ENCODE measurements at regions not wholly inside any gene's neighbourhood (a gene's known extent, or its start where the extent isn't known, plus 50 kb on each side); places are given as distances from the start of the nearest gene placed in this dataset.

DNA sequence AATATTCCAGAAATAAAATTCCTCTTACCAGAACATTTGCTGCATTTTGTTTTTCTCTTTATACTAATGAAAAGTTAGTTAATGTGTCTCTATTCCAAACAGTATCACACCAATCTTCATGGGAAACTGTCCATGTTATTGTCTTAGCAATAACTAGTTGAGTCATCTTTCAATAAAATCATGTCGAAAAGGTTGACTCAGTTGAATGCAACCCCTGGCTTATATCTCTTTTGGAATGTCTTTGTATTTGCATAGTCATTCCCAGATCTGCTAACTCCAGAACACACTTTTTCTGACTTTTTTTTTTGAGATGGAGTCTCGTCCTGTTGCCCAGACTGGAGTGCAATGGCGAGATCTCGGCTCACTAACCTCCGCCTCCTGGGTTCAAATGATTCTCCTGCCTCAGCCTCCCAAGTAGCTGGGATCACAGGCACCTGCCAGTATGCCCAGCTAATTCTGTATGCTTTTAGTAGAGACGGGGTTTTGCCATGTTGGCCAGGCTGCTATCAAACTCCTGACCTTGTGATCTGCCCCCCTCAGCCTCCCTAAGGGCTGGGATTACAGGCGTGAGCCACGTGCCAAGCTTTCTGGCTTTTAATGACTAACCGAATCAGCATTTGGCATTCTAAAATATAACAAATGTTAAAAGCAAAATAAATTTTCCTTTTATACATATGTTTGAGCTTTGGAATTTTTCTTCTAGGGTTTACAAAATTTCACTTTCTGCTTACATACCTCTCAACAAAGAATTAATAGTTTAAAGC is 133.2 kb upstream of the GULP1 start:
- no peak for DNase-seq

- no peak for DNase-seq
Observed at GRCh38 chr2:188159484-188159883, 132.2 kb upstream of the GULP1 start.

DNA sequence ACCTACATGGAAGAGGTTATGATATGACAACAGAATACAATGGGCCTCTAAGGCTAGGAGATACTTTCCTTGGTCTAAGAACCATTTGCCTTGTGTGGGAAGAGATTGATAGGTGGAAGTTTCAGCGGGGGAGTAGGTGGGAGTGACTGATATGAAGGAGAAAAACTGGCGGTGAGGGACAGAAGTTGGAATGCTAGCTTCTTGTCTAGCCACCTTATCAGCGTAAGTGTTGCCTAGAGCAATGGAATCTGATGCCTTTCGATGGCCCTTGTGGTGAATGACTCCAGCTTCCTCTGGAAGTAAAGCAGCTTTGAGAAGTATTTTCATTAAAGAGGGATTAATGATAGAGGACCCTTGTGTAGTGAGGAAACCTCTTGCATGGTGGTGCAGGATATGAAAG is 121.3 kb upstream of the GULP1 start:
- no peak for DNase-seq

DNA sequence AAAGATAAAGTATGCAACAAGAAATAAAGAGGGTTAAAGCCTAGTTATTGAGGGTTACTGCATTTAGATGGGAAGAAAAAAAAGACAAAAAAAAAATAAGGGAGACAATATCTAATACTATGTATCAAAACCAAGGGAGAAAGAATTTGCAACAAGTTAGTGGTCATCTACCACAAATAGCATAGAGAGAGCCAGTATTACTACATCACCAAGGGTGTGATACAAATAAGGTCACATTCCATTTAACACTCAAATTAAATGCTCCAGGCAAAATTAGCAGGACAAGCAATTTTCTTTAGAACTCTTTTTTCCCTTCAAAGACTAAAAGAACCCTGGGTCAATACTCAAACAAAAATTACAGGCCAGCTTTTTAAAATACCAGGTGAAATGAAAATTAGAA is 115.1 kb upstream of the GULP1 start:
- DNase-seq, result no peak

GRCh38 chr2:188181067-188181838 is 110.4 kb upstream of the GULP1 start:
- DNase-seq, result no peak

DNA sequence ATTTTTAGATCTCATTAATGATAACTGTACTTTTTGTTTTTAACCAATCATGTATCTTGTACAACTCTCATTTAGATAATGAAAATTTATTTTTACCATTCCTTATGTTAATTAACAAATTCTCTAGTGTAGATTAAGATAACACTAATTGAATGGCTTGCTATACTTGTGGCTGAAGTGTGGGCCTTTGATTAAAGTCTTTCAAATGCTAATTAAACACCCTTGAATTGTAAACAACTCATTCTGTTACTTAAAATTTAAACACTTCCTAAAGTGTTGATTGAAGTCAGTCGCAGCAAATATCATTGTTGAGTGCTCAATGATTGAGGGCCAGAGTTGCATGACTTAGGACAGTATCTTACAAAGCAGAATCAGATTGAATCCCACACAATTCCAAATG is 109.8 kb upstream of the GULP1 start:
- DNase-seq, result no peak

- no peak for DNase-seq
Observed at GRCh38 chr2:188187726-188188125, 103.9 kb upstream of the GULP1 start.

- no peak for DNase-seq
Observed at GRCh38 chr2:188189356-188189755, 102.3 kb upstream of the GULP1 start.

DNA sequence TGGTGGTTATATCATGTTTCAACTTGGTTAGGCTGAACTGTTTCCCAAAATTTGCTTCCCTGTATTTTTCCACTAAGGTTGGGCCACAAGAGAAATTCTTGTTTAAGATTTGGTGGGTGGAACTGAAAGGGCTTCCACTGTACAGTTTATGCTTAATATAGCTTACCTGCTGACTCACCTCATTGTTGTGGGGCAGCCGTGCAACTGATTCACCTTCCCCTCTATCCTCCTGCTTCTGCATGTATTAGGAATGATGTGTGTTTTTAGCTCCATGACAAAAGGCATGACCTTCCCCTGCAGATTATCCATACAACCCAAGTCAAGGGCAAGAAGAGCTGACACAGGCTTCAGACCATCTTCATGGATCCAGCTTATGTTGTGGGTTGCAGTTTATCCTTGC is 98.4 kb upstream of the GULP1 start:
- no peak for DNase-seq

DNA sequence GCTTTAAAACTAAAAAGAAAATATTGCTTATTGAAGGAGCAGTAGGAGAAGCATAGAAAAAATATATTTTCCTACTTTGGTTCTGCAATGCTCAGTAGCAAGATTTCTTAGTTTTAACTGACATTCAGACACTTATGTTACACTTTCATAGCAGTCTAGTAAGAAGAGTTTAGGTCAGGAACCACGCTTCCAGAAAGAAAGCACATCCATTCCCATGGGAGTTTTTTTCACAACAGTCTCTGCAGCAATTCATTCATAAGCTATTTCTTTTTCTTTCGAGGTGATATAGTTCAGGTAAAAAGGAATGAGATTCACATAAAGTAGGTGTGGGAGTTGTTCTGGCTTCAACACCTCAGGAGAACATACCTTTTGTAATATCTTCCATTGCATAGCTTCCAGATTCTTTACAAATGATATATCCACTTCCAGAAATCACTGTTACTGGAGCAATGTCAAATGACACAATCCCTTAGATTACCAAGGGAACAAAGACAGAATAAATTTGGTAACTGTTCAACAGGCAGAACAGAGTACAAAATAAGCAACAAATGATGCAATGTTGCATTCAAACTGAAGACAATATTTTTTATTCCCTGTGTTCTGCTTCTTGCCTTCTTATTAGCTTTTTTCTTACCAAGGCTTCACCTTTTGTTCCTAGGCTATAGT is 95.2 kb upstream of the GULP1 start:
- DNase-seq, result no peak

GRCh38 chr2:188199716-188200128 is 92.0 kb upstream of the GULP1 start:
- no peak for DNase-seq

DNA sequence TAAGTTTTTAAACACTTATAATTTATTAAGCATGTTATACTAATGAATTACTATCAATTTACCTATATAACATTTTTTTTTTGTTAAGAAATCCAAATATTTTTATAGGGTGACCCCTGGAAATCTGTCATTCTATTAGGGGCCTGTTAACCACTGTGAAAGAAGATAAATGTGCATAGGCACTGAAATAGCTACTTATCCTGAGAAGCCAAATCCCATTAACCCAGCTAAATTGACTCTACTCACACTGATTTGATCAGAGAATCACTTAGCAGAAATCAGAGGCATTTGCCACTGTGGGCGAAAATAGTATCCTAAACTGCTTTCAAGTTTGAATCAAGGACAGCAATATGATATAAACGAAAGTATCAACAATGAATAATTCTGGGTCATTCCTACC is 90.0 kb upstream of the GULP1 start:
- no peak for DNase-seq

DNA sequence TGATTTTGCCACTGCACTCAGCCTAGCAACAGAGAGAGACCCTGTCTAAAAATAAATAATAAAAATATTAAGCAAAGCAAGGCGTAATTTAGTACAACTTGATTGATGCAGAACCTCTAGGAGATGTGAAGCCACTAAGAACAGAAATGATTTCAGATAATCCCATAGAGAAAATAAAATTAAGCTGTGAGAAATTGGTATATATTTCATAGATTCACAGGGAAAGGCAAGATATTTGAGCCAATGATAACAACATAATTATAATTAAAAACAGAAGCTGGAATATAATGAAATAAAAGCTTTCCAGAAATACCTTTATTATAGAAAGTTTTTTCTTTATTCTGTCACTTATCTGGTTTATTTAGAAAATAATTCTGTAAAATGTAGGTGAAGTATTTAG is 88.9 kb upstream of the GULP1 start:
- no peak for DNase-seq

GRCh38 chr2:188203776-188204175 is 87.9 kb upstream of the GULP1 start:
- DNase-seq, result no peak

DNA sequence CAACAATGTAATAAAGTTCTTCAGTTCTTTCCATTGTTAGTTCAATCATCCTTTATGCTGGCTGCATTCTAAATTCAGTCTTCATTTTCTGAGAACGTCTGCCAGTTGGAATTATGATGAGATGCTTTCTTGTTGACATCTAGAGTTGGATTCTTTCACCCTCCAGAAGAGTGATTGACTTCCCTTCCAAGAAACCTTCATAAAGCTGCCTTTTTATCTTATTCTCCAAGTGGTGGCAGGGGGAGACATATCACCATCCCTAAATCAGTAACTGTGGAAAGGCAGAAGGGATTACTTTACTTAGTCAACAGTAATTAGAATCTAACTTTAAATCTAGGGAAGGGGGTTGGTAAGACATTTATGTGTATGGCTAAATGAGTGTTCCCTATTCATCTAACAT is 86.8 kb upstream of the GULP1 start:
- no peak for DNase-seq

- no peak for DNase-seq
Observed at GRCh38 chr2:188207554-188207953, 84.1 kb upstream of the GULP1 start.

GRCh38 chr2:188209218-188209617 is 82.5 kb upstream of the GULP1 start:
- no peak for DNase-seq

- no peak for DNase-seq
Observed at GRCh38 chr2:188217264-188217663, 74.4 kb upstream of the GULP1 start.

GRCh38 chr2:188219541-188219940 is 72.1 kb upstream of the GULP1 start:
- no peak for DNase-seq

DNA sequence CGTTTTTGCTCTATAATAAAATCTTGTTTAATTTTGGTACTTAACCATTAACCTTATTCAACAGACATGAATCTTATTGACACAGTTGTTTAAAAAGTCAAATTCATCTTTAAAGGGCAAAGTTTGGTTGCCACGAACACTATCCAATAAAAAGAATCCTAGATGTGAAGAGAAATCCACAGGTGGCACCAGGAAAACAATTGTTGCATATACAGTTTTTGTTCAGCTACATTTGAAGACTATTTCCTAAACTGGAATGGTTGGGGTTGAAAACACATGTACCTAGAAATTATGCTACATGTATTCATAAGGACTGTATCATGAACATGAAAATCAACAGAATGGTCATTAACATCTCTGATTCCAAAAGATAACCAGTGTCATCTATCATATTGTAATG is 71.1 kb upstream of the GULP1 start:
- DNase-seq, result no peak

DNA sequence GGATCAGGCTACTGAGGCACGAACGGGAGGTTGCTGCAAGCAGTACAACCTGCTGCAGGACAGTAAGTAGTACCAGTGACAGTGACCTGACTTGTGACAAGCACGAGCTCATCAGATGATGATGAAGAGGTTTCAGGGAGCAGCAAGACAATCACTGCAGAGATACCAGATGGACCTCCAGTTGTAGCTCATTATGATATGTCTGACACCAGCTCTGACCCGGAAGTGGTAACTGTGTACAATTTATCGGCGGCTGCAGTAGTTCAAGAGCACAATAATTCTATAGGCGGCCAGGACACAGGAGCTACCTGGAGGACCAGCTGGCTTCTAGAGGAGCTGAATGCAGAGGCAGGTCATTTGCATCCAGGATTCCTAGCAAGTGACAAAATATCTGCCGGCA is 64.0 kb upstream of the GULP1 start:
- DNase-seq, result no peak

GRCh38 chr2:188235364-188235763 is 56.3 kb upstream of the GULP1 start:
- no peak for DNase-seq

GRCh38 chr2:188238386-188238785 is 53.3 kb upstream of the GULP1 start:
- no peak for DNase-seq
